Mononuclear cell (primary cell): ENCODE measurements at regions not wholly inside any gene's neighbourhood (a gene's known extent, or its start where the extent isn't known, plus 50 kb on each side); places are given as distances from the start of the nearest gene placed in this dataset.

Source experiments
- H3K27me3 ChIP-seq: 2 replicates; pipeline ENCODE4 v1.6.0; 2011; ENCODE audit warnings: low read length, control low read depth; ENCODE audit not compliant: insufficient read depth
- H3K4me1 ChIP-seq: 2 replicates; pipeline ENCODE4 v1.5.1; 2011; ENCODE audit warnings: mild to moderate bottlenecking, low read length, control low read depth; ENCODE audit not compliant: insufficient read depth
- H3K4me3 ChIP-seq: 2 replicates; pipeline ENCODE4 v1.5.1; 2011; ENCODE audit warnings: mild to moderate bottlenecking, low read length, moderate library complexity
- H3K9me3 ChIP-seq: 2 replicates; pipeline ENCODE4 v1.5.1; 2011; ENCODE audit warnings: low read depth, mild to moderate bottlenecking, control low read depth, low read length

- no peak overlapping the region for H3K4me3 ChIP-seq
- no peaks in the 10 kb centered on the region for H3K27me3 ChIP-seq
- H3K4me1 ChIP-seq: no peaks in the 10 kb centered on the region
- no peaks in the 10 kb centered on the region for H3K9me3 ChIP-seq
Observed at GRCh38 chr6:4192627-4193026, 57.3 kb upstream of the ECI2 start.

DNA sequence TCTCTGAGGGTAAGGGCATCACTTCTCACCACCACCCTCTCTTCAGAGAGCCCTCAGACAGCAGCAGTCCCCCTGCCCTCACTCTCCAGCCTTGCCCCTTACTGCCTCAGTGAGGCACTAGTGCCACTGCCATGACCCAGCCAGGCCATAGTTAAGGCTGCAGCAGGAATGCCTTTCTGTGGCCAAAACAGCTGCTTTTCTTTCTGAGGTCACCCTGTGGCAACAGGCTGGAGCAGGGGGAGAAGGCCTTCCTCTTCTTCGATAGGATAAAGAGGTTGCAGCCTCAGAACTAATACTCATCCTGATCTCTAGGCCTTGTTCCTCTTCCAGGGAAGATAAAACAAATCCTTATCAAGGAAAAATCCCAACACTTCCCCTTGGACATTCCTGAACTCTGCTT lies 56.8 kb upstream of the ECI2 start:
- H3K9me3 ChIP-seq: no peaks in the 10 kb centered on the region
- no peak overlapping the region for H3K4me3 ChIP-seq
- H3K27me3 ChIP-seq: no peaks in the 10 kb centered on the region
- H3K4me1 ChIP-seq: no peaks in the 10 kb centered on the region

- Histone ChIP-seq H3K27me3 (no peaks in the 10 kb centered on the region), H3K9me3 (no peaks in the 10 kb centered on the region), H3K4me3 (no peak overlapping the region), H3K4me1 (no peaks in the 10 kb centered on the region)
Observed at GRCh38 chr6:4191271-4191721, 55.9 kb upstream of the ECI2 start.

GRCh38 chr6:4189249-4189648 lies 53.9 kb upstream of the ECI2 start:
- Histone ChIP-seq H3K9me3 (no peaks in the 10 kb centered on the region), H3K27me3 (peaks cover under 1% of the 10 kb centered on the region), H3K4me1 (no peaks in the 10 kb centered on the region), H3K4me3 (no peak overlapping the region)

GRCh38 chr6:4188801-4189200 lies 53.4 kb upstream of the ECI2 start:
- Histone ChIP-seq H3K4me1 (no peaks in the 10 kb centered on the region), H3K4me3 (no peak overlapping the region), H3K27me3 (peaks cover 5% of the 10 kb centered on the region), H3K9me3 (no peaks in the 10 kb centered on the region)

DNA sequence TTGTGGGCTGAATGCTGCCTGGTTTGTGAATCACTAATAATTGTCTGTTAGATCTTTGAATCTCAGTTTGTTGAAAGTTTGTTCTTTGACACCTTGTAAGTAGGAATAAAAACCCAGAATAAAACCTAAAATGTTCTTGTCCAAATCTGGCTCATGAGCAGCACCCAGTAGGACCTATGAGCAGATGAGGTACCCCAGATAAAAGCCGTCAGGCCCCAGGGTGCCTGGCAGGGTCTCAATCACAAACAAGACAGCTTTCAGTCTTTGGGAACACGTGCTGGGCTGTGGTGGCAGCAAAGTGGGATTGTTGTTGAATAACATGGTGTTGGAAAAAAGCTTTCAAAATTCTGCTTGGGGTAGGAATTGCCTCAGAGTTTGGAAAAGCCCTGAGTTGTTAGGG lies 52.1 kb upstream of the ECI2 start:
- no peak overlapping the region for H3K4me3 ChIP-seq
- H3K4me1 ChIP-seq: no peaks in the 10 kb centered on the region
- H3K9me3 ChIP-seq: no peaks in the 10 kb centered on the region
- H3K27me3 ChIP-seq: peaks cover 7% of the 10 kb centered on the region

- peaks cover 7% of the 10 kb centered on the region for H3K27me3 ChIP-seq
- no peak overlapping the region for H3K4me3 ChIP-seq
- no peaks in the 10 kb centered on the region for H3K4me1 ChIP-seq
- H3K9me3 ChIP-seq: no peaks in the 10 kb centered on the region
Observed at GRCh38 chr6:4186385-4186784, 51.0 kb upstream of the ECI2 start.

GRCh38 chr6:4185846-4186245 lies 50.5 kb upstream of the ECI2 start:
- Histone ChIP-seq H3K4me3 (no peak overlapping the region), H3K9me3 (no peaks in the 10 kb centered on the region), H3K4me1 (no peaks in the 10 kb centered on the region), H3K27me3 (peaks cover 7% of the 10 kb centered on the region)

DNA sequence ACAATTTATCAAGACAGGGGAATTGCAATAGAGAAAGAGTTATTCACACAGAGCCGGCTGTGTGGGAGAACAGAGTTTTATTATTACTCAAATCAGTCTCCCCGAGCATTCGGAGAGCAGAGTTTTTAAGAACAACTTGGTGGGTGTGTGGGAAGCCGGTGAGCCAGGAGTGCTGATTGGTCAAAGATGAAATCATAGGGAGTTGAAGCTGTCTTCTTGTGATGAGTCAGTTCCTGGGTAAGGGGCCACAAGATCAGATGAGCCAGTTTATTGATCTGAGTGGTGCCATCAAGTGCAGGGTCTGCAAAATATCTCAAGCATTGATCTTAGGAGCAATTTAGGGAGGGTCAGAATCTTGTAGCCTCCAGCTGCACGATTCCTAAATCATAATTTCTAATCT lies 50.0 kb upstream of the ECI2 start:
- no peak overlapping the region for H3K4me3 ChIP-seq
- no peaks in the 10 kb centered on the region for H3K9me3 ChIP-seq

More for the DNA sequence above, 50.0 kb upstream of the ECI2 start:
- Histone ChIP-seq H3K27me3 (peaks cover 7% of the 10 kb centered on the region), H3K4me1 (no peaks in the 10 kb centered on the region)
